ENCODE measurements at regions not wholly inside any gene's neighbourhood (a gene's known extent, or its start where the extent isn't known, plus 50 kb on each side); places are given as distances from the start of the nearest gene placed in this dataset.
"Not testable (repeated sequence)": the region's sequence is repeated elsewhere in the genome, so short reads cannot be mapped to it uniquely, and the experiment has no call there.

DNA sequence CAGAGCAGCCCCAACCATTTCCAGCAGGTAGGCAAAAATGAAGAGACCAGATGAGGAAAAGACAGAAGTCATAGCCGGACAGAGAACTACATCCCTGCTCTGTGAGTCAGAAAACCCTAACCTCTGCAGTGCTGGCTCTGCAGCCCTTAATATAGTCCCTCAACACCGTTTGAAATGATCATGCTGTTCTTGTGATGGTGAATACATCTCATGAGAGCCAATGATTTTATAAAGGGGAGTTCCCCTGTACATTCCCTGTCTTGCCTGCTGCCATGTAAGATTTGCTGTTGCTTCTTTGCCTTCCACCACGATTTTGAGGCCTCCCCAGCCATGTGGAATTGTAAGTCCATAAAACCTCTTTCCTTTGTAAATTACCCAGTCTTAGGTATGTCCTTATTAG lies 216.8 kb upstream of the RFX3 start:
- H3K4me3 ChIP-seq (ENCODE audit: low read length): no peak overlapping the region
- DNase-seq (ENCODE audit: low read depth): no peak
- no peak for TF ChIP-seq CTCF (IDR thresholded peaks at IDR 0.05; ENCODE audit: insufficient read depth, low read depth, low read length, missing control alignments)

- no peak for TF ChIP-seq CTCF (IDR thresholded peaks at IDR 0.05; ENCODE audit: insufficient read depth, low read depth, low read length, missing control alignments)
- no peak for DNase-seq (ENCODE audit: low read depth)
These were observed 215.9 kb upstream of the RFX3 start for GRCh38 chr9:3741729-3742128.

DNA sequence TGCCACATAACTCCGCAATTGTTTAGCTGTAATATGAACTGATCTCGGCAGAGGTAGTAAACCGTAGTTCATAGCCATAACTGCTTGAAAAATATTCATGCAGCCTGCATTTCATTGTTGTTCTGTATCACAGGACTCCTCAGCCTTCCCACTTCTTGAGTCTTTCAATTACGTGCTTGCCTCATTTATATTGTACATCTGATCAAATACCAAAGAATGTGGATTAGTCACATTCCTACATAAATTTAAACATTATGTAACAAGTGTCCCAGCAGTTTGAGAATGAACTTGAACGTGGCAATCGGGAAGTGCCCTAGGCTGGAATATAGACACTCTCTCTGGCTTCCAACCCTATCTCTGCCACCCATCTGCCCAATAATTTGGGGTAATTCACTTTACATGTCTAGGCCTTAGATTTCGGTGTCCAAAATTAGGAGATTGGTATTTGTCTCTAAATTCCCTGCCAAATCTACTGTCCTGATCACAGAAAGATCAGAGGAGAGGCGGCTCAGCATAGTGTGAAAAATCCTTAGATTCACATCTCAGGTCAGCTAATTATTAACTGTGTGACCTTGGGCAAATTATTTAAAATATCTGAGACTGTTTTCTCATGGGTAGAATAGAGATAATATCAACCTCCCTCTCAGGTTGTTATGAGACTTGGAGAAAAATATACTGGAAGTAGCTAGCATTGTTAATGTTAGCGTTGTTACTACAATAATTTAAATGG lies 215.1 kb upstream of the RFX3 start:
- no peak overlapping the region for H3K4me3 ChIP-seq (ENCODE audit: low read length)
- DNase-seq (ENCODE audit: low read depth): peak; percentile 78
- no peak for TF ChIP-seq CTCF (IDR thresholded peaks at IDR 0.05; ENCODE audit: insufficient read depth, low read depth, low read length, missing control alignments)

More at GRCh38 chr9:3741729-3742128, 215.9 kb upstream of the RFX3 start:
- no peak overlapping the region for H3K4me3 ChIP-seq (ENCODE audit: low read length)

DNA sequence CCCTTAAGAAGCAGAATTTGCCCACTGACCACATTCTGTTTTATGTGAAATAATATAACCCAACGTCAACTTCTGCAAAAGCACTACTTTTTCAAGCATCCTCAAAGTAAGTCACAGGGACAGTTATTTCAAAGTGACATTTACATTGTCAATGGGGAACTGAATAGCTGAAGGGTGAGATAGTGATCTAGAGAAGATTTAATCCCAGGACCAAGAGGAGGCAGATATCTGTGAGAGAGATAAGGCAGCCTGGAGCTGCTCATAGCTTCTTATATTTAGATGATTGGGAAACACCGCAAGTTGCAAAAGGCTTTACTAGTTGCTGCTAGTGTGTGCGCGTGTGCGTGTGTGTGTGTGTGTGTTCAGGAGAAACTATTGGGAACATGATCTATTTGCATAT lies 210.4 kb upstream of the RFX3 start:
- no peak overlapping the region for H3K4me3 ChIP-seq (ENCODE audit: low read length)
- no peak for TF ChIP-seq CTCF (IDR thresholded peaks at IDR 0.05; ENCODE audit: insufficient read depth, low read depth, low read length, missing control alignments)
- peak; percentile 8 for DNase-seq (ENCODE audit: low read depth)

DNA sequence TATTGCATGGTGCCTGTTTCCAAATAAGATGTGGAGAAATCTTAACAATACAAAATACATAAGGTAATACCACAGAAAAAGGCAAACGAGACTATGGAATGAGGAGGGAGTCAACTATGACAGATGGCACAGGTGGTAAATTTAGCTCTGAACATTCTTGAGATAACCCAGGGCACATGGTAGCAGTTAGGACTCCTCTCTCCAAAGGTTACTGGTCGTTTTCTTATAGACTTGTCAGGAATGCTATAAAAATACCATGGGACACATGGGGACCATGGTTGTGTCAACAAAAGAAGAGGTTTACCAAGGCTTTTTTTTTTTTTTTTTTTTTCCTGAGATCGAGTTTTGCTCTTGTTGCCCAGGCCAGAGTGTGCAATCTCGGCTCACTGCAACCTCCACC lies 209.4 kb upstream of the RFX3 start:
- no peak for DNase-seq (ENCODE audit: low read depth)
- H3K4me3 ChIP-seq (ENCODE audit: low read length): no peak overlapping the region

GRCh38 chr9:3733527-3734262 lies 207.9 kb upstream of the RFX3 start:
- not testable (repeated sequence) for H3K4me3 ChIP-seq (ENCODE audit: low read length); DNase-seq (ENCODE audit: low read depth)

More for the DNA sequence above, 209.4 kb upstream of the RFX3 start:
- no peak for TF ChIP-seq CTCF (IDR thresholded peaks at IDR 0.05; ENCODE audit: insufficient read depth, low read depth, low read length, missing control alignments)

- H3K4me3 ChIP-seq (ENCODE audit: low read length): no peak overlapping the region
- no peak for DNase-seq (ENCODE audit: low read depth)
- no peak for TF ChIP-seq CTCF (IDR thresholded peaks at IDR 0.05; ENCODE audit: insufficient read depth, low read depth, low read length, missing control alignments)
These were observed 207.2 kb upstream of the RFX3 start for GRCh38 chr9:3733039-3733408.

Data from epithelial cell of esophagus (primary cell).